ENCODE measurements at regions not wholly inside any gene's neighbourhood (a gene's known extent, or its start where the extent isn't known, plus 50 kb on each side); places are given as distances from the start of the nearest gene placed in this dataset.

DNA sequence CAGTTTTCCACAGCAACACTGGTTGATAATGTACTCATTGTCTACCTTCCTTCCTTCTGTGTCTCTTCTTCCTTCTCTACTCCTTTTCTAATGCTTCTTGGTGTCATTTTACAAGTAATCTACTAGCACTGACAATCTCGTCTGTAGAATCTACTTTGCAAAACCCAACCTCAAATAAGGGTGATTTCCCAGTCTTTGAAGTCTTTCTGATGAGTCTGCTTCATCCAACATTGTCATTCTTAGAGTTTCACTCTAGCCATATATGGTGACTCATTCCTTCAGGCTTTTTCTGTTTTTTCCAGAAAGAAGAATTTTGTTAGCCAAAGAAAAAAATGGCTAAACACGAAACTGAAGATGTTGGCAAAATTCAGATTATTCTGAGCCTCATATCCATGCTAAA, 288.7 kb downstream of the MBD2 start:
- Histone ChIP-seq H3K36me3 (replicated peaks; ENCODE audit: low read depth, low read length) (no peaks in the 10 kb centered on the region), H4K20me1 (ENCODE audit: insufficient read depth, low read length) (no peaks in the 10 kb centered on the region), H3K27ac (ENCODE audit: low read length) (no peak overlapping the region), H2AFZ (ENCODE audit: low read depth, low read length) (no peak overlapping the region), H3K4me3 (ENCODE audit: low read length) (no peak overlapping the region), H3K4me1 (ENCODE audit: low read length) (peaks cover 13% of the 10 kb centered on the region; the same call in 1 of the 2 replicates), H3K27me3 (ENCODE audit: low read depth, low read length) (no peaks in the 10 kb centered on the region), H3K79me2 (ENCODE audit: low read length) (no peaks in the 10 kb centered on the region), H3K9ac (ENCODE audit: low read length) (no peak overlapping the region), H3K4me2 (ENCODE audit: low read length) (no peak overlapping the region), H3K9me3 (ENCODE audit: insufficient read depth, low read length) (no peaks in the 10 kb centered on the region)
- no peak for TF ChIP-seq EZH2phosphoT487 (IDR thresholded peaks at IDR 0.05; ENCODE audit: low read depth)

GRCh38 chr18:53935399-53935798, 289.1 kb downstream of the MBD2 start:
- Histone ChIP-seq H4K20me1 (ENCODE audit: insufficient read depth, low read length) (no peaks in the 10 kb centered on the region), H3K4me1 (ENCODE audit: low read length) (peaks cover 13% of the 10 kb centered on the region; the same call in 1 of the 2 replicates), H3K27ac (ENCODE audit: low read length) (no peak overlapping the region), H3K4me2 (ENCODE audit: low read length) (no peak overlapping the region), H3K9me3 (ENCODE audit: insufficient read depth, low read length) (no peaks in the 10 kb centered on the region), H3K79me2 (ENCODE audit: low read length) (no peaks in the 10 kb centered on the region), H2AFZ (ENCODE audit: low read depth, low read length) (no peak overlapping the region), H3K36me3 (replicated peaks; ENCODE audit: low read depth, low read length) (no peaks in the 10 kb centered on the region), H3K9ac (ENCODE audit: low read length) (no peak overlapping the region), H3K27me3 (ENCODE audit: low read depth, low read length) (no peaks in the 10 kb centered on the region), H3K4me3 (ENCODE audit: low read length) (no peak overlapping the region)
- TF ChIP-seq, protein P1, sequence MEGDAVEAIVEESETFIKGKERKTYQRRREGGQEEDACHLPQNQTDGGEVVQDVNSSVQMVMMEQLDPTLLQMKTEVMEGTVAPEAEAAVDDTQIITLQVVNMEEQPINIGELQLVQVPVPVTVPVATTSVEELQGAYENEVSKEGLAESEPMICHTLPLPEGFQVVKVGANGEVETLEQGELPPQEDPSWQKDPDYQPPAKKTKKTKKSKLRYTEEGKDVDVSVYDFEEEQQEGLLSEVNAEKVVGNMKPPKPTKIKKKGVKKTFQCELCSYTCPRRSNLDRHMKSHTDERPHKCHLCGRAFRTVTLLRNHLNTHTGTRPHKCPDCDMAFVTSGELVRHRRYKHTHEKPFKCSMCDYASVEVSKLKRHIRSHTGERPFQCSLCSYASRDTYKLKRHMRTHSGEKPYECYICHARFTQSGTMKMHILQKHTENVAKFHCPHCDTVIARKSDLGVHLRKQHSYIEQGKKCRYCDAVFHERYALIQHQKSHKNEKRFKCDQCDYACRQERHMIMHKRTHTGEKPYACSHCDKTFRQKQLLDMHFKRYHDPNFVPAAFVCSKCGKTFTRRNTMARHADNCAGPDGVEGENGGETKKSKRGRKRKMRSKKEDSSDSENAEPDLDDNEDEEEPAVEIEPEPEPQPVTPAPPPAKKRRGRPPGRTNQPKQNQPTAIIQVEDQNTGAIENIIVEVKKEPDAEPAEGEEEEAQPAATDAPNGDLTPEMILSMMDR (IDR thresholded peaks at IDR 0.05; ENCODE audit: low read depth, low read length) = no peak
- TF ChIP-seq EZH2phosphoT487 (IDR thresholded peaks at IDR 0.05; ENCODE audit: low read depth) = no peak

- no peak overlapping the region for H3K4me3 ChIP-seq (ENCODE audit: low read length)
- H3K4me1 ChIP-seq (ENCODE audit: low read length) = no peaks in the 10 kb centered on the region
- no peak overlapping the region for H3K9ac ChIP-seq (ENCODE audit: low read length)
- no peaks in the 10 kb centered on the region for H3K27me3 ChIP-seq (ENCODE audit: low read depth, low read length)
- no peak overlapping the region for H3K27ac ChIP-seq (ENCODE audit: low read length)
- no peaks in the 10 kb centered on the region for H3K36me3 ChIP-seq (replicated peaks; ENCODE audit: low read depth, low read length)
- H4K20me1 ChIP-seq (ENCODE audit: insufficient read depth, low read length) = no peaks in the 10 kb centered on the region
- H3K9me3 ChIP-seq (ENCODE audit: insufficient read depth, low read length) = no peaks in the 10 kb centered on the region
- no peak overlapping the region for H3K4me2 ChIP-seq (ENCODE audit: low read length)
- H3K79me2 ChIP-seq (ENCODE audit: low read length) = no peaks in the 10 kb centered on the region
- no peak for TF ChIP-seq EZH2phosphoT487 (IDR thresholded peaks at IDR 0.05; ENCODE audit: low read depth)
- TF ChIP-seq, protein P1 (IDR thresholded peaks at IDR 0.05; ENCODE audit: low read depth, low read length) = no peak
- no peak overlapping the region for H2AFZ ChIP-seq (ENCODE audit: low read depth, low read length)
These were observed 304.0 kb downstream of the MBD2 start for GRCh38 chr18:53920312-53921075.

- H3K9ac ChIP-seq (ENCODE audit: low read length) = no peak overlapping the region
These were observed 306.4 kb downstream of the MBD2 start for GRCh38 chr18:53918091-53918490.

More at GRCh38 chr18:53918091-53918490, 306.4 kb downstream of the MBD2 start:
- H3K4me1 ChIP-seq (ENCODE audit: low read length) = no peaks in the 10 kb centered on the region
- TF ChIP-seq, protein P1 (IDR thresholded peaks at IDR 0.05; ENCODE audit: low read depth, low read length) = no peak
- TF ChIP-seq EZH2phosphoT487 (IDR thresholded peaks at IDR 0.05; ENCODE audit: low read depth) = no peak
- H3K36me3 ChIP-seq (replicated peaks; ENCODE audit: low read depth, low read length) = no peaks in the 10 kb centered on the region
- no peak overlapping the region for H2AFZ ChIP-seq (ENCODE audit: low read depth, low read length)
- H3K4me2 ChIP-seq (ENCODE audit: low read length) = no peak overlapping the region
- no peaks in the 10 kb centered on the region for H3K27me3 ChIP-seq (ENCODE audit: low read depth, low read length)
- no peak overlapping the region for H3K4me3 ChIP-seq (ENCODE audit: low read length)
- H3K27ac ChIP-seq (ENCODE audit: low read length) = no peak overlapping the region
- H4K20me1 ChIP-seq (ENCODE audit: insufficient read depth, low read length) = no peaks in the 10 kb centered on the region
- H3K79me2 ChIP-seq (ENCODE audit: low read length) = no peaks in the 10 kb centered on the region
- no peaks in the 10 kb centered on the region for H3K9me3 ChIP-seq (ENCODE audit: insufficient read depth, low read length)
